ENCODE measurements at regions not wholly inside any gene's neighbourhood (a gene's known extent, or its start where the extent isn't known, plus 50 kb on each side); places are given as distances from the start of the nearest gene placed in this dataset.

GRCh38 chr4:186813377-186814068, 89.9 kb upstream of the FAT1 start:
- Histone ChIP-seq H3K36me3 (ENCODE audit: control insufficient read depth in 2 of 2, insufficient read depth in 1 of 2, low read length in 2 of 2) (no peaks in the 10 kb centered on the region), H3K4me3 (ENCODE audit: low read depth, low read length) (no peak overlapping the region), H3K4me1 (ENCODE audit: control insufficient read depth, insufficient read depth, low read length) (no peaks in the 10 kb centered on the region), H3K27ac (ENCODE audit: extremely low read depth, low read depth, low read length) (no peak overlapping the region), H3K9me3 (ENCODE audit: control insufficient read depth, insufficient read depth, low read depth, low read length) (no peaks in the 10 kb centered on the region)
- POLR2A ChIA-PET, result no interaction called here
- CTCF ChIA-PET, result no interaction called here
- TF ChIP-seq ATF2 (tag by site-specific recombination; IDR thresholded peaks at IDR 0.05; ENCODE audit: low read depth) (no peak), ZNF654 (tag by site-specific recombination; IDR thresholded peaks at IDR 0.05; ENCODE audit: low read depth) (no peak), ZNF404 (tag by site-specific recombination; IDR thresholded peaks at IDR 0.05) (no peak), ZNF169 (tag by site-specific recombination; IDR thresholded peaks at IDR 0.05) (no peak), MEIS1 (CRISPR knock-in tag; IDR thresholded peaks at IDR 0.05; ENCODE audit: borderline replicate concordance) (no peak), IKZF3 (tag by site-specific recombination; IDR thresholded peaks at IDR 0.05) (no peak), ZNF394 (tag by site-specific recombination; IDR thresholded peaks at IDR 0.05; ENCODE audit: borderline replicate concordance) (no peak), ZNF112 (tag by site-specific recombination; IDR thresholded peaks at IDR 0.05) (no peak), ZBTB21 (tag by site-specific recombination; IDR thresholded peaks at IDR 0.05) (no peak), YY2 (tag by site-specific recombination; IDR thresholded peaks at IDR 0.05) (no peak), ZNF785 (tag by site-specific recombination; IDR thresholded peaks at IDR 0.05) (no peak), ZBTB26 (tag by site-specific recombination; optimal IDR thresholded peaks at IDR 0.05) (no peak), EGR2 (tag by site-specific recombination; IDR thresholded peaks at IDR 0.05; ENCODE audit: low read depth) (no peak), ZNF10 (tag by site-specific recombination; IDR thresholded peaks at IDR 0.05) (no peak), ZNF645 (tag by site-specific recombination; IDR thresholded peaks at IDR 0.05) (no peak), ZNF704 (tag by site-specific recombination; IDR thresholded peaks at IDR 0.05) (no peak), ZSCAN5A (tag by site-specific recombination; IDR thresholded peaks at IDR 0.05) (no peak)

- Histone ChIP-seq H3K4me1 (ENCODE audit: control insufficient read depth, insufficient read depth, low read length) (no peaks in the 10 kb centered on the region), H3K27ac (ENCODE audit: extremely low read depth, low read depth, low read length) (no peak overlapping the region), H3K36me3 (ENCODE audit: control insufficient read depth in 2 of 2, insufficient read depth in 1 of 2, low read length in 2 of 2) (no peaks in the 10 kb centered on the region), H3K4me3 (ENCODE audit: low read depth, low read length) (no peak overlapping the region), H3K9me3 (ENCODE audit: control insufficient read depth, insufficient read depth, low read depth, low read length) (no peaks in the 10 kb centered on the region)
- no peak for TF ChIP-seq ATF2 (tag by site-specific recombination; IDR thresholded peaks at IDR 0.05; ENCODE audit: low read depth)
- no peak for TF ChIP-seq ZNF776 (tag by site-specific recombination; IDR thresholded peaks at IDR 0.05; ENCODE audit: borderline replicate concordance)
- no peak for TF ChIP-seq GLI2 (tag by site-specific recombination; IDR thresholded peaks at IDR 0.05; ENCODE audit: borderline replicate concordance, low read depth)
- no peak for TF ChIP-seq ZNF521 (tag by site-specific recombination; IDR thresholded peaks at IDR 0.05)
- POLR2A ChIA-PET, result no interaction called here
- CTCF ChIA-PET, result no interaction called here
Observed at GRCh38 chr4:186814535-186815070, 90.9 kb upstream of the FAT1 start.

Data from HEK293 (cell line).